NCI-H1436 (cell line): ENCODE measurements at regions not wholly inside any gene's neighbourhood (a gene's known extent, or its start where the extent isn't known, plus 50 kb on each side); places are given as distances from the start of the nearest gene placed in this dataset.

ENCODE experiments used
- DNase-seq: peaks from one replicate; lab custom pipeline; 2025; lab: John Stamatoyannopoulos, UW

DNA sequence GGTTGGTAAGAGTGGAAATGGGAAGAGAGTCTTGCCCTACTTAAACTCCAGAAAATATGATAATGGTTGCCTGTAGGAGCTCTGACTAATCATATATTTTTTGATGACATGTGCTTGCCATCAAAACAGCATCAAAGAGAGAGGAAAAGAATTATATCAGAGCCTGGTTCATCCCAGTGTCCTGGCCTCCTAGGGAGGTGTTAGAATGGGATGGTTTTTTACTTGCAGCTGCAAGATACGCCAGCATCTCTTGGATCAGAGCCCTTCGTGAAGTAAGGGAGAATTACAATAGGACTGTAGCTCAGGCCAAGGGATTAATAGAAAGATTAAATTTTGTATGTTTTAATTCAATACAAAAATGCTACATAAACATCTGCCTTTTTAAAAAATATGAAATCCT lies 177.6 kb upstream of the HDAC9 start:
- no peak for DNase-seq

DNA sequence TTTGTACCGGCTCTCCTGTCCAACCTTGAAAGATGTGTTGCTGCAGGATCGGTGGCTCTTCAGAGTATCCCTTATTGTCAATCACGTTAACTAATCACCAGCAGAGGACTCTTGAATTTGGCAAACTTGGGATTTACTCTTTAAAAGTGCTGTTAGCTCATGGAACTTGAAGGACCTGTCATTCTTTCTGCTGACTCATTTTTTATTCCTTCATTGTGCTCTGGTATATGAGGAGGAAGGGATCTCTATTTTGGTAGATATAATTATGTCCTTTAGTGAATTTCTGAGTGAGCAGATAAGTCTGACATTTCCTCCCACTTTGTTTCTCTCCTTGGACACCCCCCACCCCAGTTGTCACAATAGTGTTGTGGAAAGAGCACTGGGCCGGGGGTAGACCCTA lies 175.1 kb upstream of the HDAC9 start:
- DNase-seq: no peak

- peak; percentile 20 for DNase-seq
Measured at GRCh38 chr7:18320971-18321567, 174.5 kb upstream of the HDAC9 start.

- no peak for DNase-seq
Measured at GRCh38 chr7:18330548-18330947, 165.0 kb upstream of the HDAC9 start.

- DNase-seq: no peak
Measured at GRCh38 chr7:18336626-18337025, 158.9 kb upstream of the HDAC9 start.

GRCh38 chr7:18337048-18337809 lies 158.3 kb upstream of the HDAC9 start:
- no peak for DNase-seq

DNA sequence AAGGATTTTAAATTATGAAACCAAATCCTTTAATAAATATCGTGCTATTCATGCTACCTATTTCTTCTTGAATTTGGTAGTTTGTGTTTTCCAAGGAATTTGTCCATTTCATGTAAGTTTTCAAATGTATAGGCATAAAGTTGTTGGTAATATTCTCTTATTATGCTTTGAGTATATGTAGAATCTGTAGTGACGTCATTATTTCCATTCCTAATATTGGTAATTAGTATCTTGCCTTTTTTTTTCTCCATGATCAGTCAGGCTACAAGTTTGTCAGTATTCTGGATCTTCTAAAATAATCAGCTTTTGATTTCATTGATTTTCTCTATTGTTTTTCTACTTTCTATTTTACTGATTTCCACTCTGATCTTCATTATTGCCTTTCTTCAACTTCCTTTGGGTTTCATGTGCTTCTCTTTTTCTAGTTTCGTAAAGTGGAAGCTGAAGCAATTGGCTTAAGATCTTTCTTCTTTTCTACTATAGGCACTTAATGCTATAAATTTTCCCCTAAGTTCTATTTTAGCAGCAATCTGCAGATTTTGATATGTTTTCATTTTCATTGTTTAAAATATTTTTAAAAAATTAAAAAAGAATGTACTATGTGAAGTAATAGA lies 156.5 kb upstream of the HDAC9 start:
- no peak for DNase-seq

GRCh38 chr7:18341756-18342155 lies 153.8 kb upstream of the HDAC9 start:
- no peak for DNase-seq

GRCh38 chr7:18343047-18343446 lies 152.5 kb upstream of the HDAC9 start:
- DNase-seq: no peak

DNA sequence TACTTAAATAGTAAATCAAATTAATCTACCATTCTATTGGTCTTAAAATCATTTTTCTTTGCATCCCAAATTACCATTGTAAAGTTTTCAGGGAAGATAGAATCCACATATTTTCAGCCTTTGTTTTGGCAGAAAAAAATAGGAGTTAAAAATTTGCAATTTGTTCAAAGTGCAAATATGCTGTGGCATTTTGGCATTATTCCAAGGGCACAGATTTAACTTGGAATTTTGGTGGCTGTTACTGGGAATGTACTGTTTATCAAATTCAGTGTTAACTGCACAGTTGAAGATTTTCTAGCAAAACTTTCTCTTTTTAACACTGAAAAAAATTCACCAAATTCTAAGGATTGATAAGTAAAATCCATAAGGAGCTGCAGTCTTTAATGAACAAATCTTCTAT lies 151.0 kb upstream of the HDAC9 start:
- no peak for DNase-seq

- peak; percentile 37 for DNase-seq
Measured at GRCh38 chr7:18345641-18346234, 149.8 kb upstream of the HDAC9 start.

- DNase-seq: no peak
Measured at GRCh38 chr7:18347170-18347569, 148.4 kb upstream of the HDAC9 start.

DNA sequence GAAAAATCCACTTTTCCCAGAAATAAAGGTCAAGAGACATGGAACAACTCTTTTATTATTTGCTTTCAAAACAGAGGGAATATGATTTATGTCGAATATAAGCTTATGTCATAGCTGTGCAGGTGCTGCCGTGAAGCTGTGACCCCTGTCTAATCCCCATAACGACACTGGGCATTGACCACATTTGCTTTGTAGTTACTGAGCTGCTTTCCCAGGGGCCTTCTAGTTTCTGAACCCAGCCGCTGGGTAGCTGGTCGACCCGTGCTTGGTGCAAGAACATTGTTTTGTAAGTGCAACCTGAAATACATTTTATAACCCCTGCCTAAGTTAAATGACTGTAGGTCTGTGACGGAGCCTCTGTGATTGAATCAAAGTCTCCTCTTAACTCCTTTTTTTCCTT lies 144.9 kb upstream of the HDAC9 start:
- DNase-seq: no peak

DNA sequence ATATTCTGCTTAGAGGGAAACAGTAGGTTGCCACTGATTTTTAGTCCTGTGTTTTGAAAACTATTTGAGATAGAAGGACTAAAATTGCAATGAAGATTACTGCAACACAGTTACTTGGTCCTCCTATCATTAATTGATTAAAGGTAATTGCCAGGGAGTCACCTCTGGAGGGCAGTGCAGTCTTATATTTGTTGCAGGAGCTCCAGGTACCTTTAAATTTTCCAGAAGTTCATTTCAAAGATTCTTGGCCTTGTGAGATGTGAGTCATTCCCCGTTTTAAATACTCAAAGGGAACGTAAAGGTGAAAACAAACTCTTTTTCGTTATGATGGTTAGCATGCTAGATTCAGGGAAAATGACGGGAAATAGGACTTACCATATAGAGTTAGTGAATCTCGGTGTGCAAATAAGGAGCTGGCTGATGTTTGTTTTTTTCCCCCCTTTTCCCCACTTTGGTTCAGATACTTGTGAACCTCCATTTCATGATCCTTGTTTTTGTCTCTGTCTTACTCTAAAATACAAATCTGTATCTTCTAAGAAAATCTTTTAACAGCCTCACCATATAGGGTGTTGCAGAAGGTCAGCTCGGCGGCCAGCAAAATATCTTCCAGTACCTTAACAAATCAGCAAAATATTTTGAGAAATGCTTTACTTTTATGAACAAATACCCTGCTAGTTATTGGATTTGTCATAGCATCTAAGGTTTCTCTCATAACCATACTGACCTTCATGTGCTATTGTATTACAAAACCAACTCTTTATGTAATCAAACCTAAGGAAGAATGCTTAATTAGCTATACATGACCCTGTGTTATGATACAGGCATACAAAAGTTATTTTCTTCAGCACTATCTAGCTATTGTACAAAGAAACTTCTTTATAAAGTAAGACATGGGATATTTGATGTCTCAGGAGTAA lies 143.0 kb upstream of the HDAC9 start:
- peak; percentile 45 for DNase-seq

DNA sequence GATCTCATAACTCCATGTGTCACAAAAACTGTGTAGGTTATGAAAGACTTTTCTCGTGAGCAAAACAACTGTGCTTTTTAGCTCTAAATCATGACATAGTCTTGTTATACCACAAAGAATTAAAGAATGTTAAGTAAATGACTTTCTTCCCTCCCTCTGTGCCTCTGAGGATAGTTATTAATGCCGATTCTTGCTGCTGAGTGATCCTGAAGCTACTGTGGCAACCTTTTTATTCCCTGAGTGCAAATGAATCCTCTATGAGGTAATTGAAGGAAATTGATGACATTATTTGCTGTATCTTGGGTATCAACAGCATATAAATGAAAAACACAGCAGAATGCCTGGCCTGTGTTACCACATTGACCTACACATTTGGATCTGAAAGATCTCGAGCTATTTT lies 142.2 kb upstream of the HDAC9 start:
- DNase-seq: no peak

DNA sequence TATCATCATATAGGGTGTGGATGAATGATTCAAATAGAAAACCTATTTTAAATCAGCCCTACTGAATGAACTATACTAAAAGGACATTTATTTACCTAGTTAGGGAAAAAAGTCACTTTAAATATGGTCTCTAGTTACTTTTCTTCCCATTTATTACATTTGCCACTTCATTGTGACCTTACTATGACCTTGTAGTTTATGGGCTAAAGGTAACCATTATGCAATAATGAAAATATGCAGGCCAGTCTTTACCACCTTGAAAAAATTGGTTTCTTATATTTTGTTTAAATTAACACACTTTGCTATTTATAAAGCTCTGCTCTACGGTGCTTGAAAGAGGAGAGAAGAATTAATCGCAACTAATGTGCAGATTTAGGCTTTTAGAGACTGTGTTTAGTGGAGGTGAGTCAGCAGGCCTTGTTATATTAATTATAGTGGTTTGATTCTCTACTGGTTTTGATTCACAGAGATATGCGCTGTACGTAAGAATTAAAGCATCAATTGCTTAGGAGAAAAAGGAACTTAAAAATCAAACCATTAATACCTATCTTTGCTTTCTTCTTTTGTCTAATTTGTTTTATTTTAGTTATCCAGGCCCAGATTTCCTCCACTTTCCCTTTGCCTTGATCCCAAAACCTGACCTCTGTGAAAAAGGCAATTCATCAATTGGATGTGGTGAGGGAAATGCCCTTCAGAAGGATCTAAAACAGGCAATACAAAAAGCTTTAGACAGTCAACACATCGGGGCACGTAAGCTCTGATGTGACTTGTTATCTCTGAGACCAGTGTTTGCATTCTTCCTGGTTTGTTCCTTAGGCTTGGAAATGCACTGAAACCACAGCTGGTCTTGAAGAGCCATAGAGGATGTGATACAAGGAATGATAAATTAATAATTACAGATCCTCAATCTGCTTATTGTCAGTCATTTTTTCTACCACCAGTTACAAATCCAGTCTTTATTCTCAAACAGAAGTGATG lies 141.2 kb upstream of the HDAC9 start:
- DNase-seq: no peak

DNA sequence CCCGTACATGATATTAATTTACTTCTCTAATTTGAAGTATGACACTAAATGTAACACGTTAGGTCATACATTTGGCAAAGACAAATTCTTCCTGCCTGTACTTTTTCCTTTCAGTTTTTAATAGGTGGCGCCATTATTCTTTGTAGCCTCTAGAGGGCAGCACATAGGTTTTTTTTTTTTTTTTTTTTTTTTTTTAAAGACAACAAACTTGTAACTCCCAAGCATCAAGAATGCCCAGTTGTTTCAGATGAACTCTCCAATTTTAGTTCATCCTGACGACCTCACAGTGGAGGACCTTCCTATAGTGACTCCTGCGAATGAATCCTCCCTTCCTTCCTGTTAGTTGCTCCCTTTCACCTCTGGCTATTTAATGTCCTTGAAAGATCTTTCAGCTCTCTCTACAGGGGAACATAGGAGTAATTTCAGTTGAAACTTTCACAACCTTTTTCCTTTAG lies 139.3 kb upstream of the HDAC9 start:
- peak; percentile 18 for DNase-seq

GRCh38 chr7:18357691-18358090 lies 137.9 kb upstream of the HDAC9 start:
- DNase-seq: no peak

DNA sequence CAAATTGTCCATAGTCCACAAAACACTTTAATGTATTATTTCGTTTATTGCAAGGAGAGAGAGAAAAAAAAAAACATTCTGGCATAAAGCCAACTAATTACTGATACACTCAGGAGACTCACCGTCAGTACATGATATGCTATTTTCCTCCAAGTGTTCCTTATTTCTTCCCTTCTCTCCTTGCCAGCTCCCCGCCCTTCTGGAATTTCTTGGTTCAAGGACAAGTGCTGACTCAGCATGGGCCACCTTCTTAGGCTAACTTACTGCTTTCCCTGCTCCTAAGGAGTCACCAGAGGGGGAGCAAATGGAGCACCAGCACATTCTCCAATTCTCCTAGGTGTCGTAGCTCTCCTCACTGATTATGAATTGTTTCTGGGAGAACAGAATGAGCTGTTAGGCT lies 133.8 kb upstream of the HDAC9 start:
- no peak for DNase-seq

DNA sequence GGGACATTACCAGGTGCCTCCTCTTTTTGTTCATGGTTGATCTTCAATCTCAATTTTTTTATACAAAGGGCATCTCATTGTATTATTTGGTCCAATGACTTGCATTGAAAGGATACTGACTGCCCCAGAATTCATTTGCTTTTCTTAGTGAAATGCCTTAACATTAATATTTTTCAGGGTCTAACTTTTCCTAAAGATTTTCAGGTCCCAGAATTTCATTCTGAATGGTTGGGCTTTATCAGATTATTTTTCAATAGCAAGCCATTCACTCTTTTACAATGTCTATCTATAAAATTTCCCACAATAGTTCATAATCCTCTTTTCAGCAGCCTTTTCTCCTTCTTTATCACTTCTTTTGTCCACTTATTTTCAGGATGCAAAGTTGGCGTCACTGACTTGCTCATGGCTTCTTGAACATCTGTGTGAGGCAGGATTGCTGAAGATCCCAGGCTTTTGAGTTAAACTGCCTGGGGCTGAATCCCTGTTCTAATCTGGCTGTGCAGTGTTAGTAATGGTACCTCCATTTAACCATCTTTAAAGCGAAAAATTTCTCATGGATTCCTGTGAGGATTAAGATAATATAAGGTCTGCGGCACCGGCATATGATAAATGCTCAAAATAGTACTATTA lies 131.7 kb upstream of the HDAC9 start:
- no peak for DNase-seq
